Ovary (tissue), 7 donors: ENCODE measurements at regions not wholly inside any gene's neighbourhood (a gene's known extent, or its start where the extent isn't known, plus 50 kb on each side); places are given as distances from the start of the nearest gene placed in this dataset.

Source experiments
- DNase-seq, 5 donors: peaks; one replicate each; pipeline ENCODE4 v3.0.0-alpha.2; 2019 to 2020
- H3K27ac ChIP-seq, 2 donors: fragments of 200-600 bp; one replicate each; pipeline versions ENCODE4 v1.5.1 to v1.8.0; 2019 to 2022
- H3K27me3 ChIP-seq: fragments of 200-600 bp; one replicate; pipeline ENCODE4 v1.8.0; 2022
- H3K36me3 ChIP-seq: fragments of 200-600 bp; sonication (generic); one replicate; pipeline ENCODE4 v1.5.1; 2019
- H3K4me1 ChIP-seq: one replicate; pipeline ENCODE4 v1.8.1; 2013; ENCODE audit warnings: mild to moderate bottlenecking, moderate library complexity; ENCODE audit not compliant: insufficient read depth
- H3K4me3 ChIP-seq: fragments of 200-600 bp; sonication (generic); one replicate; pipeline ENCODE4 v1.5.1; 2017
- H3K9me3 ChIP-seq, 2 donors: fragments of 200-600 bp in 1 of 2; sonication (generic) in 1 of 2; one replicate each; pipeline versions ENCODE4 v1.5.1 to v1.8.1; 2013 to 2019; ENCODE audit warnings: mild to moderate bottlenecking in 1 of 2, moderate library complexity in 1 of 2
- CTCF ChIP-seq, 3 donors: fragments of 450-650 bp in 2 of 3; fragments of 200-600 bp in 1 of 3; IDR thresholded peaks; one replicate each; pipeline versions ENCODE4 v1.5.1 to v1.8.0; 2016 to 2022; ENCODE audit warnings: antibody characterized with exemption in 3 of 3, mild to moderate bottlenecking in 1 of 3
- EP300 ChIP-seq: sonication (generic); formaldehyde crosslinking; IDR thresholded peaks from one replicate; pipeline ENCODE4 v1.6.1; 2017; ENCODE audit warnings: antibody characterized with exemption
- POLR2A ChIP-seq: fragments of 450-650 bp; IDR thresholded peaks from one replicate; pipeline ENCODE4 v1.6.1; 2017; ENCODE audit warnings: antibody characterized with exemption, mild to moderate bottlenecking, moderate library complexity
- WGBS, 3 donors: extraction: QIAGEN DNeasy Blood & Tissue Kit in 1 of 3; methylation state at CpG; one replicate each; pipeline versions ENCODE4 v1.1.5 to v1.1.7; 2013 to 2017; 5-methylcytosine and 5-hydroxymethylcytosine counted together
- intact Hi-C, 4 donors: fragments of 100-400 bp; cut with DNase I; formaldehyde crosslinking; loops; one replicate each; pipeline versions ENCODE4 v1.11.0 to v1.15.1; 2022 to 2023
- donor health status: DM: no; HTN: no; CAD: no; lungs with moderate emphysema.
- donor health status: DM: no; HTN: no; CAD: no.
- donor health status: Bipolar disorder and iron deficiency.
- donor health status: DM: no; HTN: no; CAD: no.
- donor health status: DM: yes; HTN: yes; CAD: no.

- intact Hi-C loops = no loop called here
- H3K9me3 ChIP-seq = no peaks in the 10 kb centered on the region
- H3K27me3 ChIP-seq = no peaks in the 10 kb centered on the region
- no peaks in the 10 kb centered on the region for H3K4me1 ChIP-seq
- H3K36me3 ChIP-seq = no peaks in the 10 kb centered on the region
- no peak overlapping the region for H3K4me3 ChIP-seq
- H3K27ac ChIP-seq = no peak overlapping the region
- TF ChIP-seq POLR2A (no peak), EP300 (no peak), CTCF (IDR thresholded peaks at IDR 0.05) (no peak)
- DNase-seq = no peak
- WGBS, 3 donors = 5 to 21% (median 9%) methylated on average over 4 of the region's 4 CpGs
Observed at GRCh38 chr4:27271555-27271954, 410.9 kb downstream of the STIM2 start.

DNA sequence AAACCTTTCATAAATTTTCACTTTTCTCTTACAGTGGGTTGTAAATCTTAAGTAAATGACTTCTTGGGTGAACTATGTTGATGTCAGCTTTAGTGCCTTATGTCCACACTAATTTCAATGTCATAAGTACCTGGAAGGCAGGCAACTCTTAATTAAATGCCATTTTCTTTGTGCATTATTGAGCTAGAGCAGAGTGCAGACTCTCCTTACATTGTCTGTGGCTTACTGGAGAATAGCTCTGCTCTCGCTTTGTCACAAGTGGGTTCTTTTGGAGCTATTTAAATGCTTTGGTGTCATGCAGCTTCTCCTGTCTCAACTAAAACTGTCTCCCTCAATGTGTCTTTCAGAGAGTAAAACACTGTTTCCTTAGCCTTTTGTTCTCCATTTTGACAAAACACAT lies 411.6 kb downstream of the STIM2 start:
- H3K27me3 ChIP-seq = no peaks in the 10 kb centered on the region
- intact Hi-C loops = no loop called here
- H3K36me3 ChIP-seq = no peaks in the 10 kb centered on the region
- no peak overlapping the region for H3K4me3 ChIP-seq
- WGBS, 3 donors = 0% methylated on average over 1 of the region's 1 CpG
- H3K4me1 ChIP-seq = no peaks in the 10 kb centered on the region
- TF ChIP-seq CTCF (IDR thresholded peaks at IDR 0.05) (no peak), EP300 (no peak), POLR2A (no peak)
- H3K9me3 ChIP-seq = no peaks in the 10 kb centered on the region
- DNase-seq = no peak
- H3K27ac ChIP-seq = no peak overlapping the region

DNA sequence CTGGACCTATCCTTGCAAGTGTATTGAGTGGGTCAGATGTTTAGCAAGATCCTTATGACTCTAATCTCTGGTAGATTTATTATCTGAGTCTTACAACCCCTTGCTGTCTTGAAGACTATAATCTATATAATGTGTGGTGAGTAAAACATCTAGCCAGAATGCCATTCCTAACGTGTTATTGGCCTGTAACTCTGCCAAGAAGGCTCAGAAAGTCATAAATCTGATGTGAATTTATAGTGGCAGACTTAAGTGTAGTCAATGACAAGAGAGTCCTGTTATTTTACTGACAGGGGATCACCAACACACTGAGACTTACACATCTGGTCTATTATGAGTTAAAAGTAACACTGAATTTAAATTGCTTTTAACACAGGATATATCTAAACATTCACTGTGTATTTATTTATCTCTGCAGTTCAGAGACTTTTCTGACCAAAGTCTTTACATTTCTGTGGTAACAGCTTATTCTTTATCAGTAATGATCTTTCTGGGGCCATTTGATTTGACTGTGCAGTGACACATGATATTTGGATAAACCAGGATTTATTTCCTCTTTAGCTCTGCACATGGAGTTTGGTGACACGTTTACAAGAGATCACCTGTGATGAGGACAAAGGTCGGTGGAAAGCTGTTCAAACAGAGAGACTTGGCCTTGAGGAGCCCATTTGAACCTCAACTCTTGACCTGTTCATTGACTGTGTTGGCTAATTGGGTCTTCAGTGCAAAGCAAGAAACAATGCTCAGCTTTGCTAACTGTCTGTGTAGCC lies 415.8 kb downstream of the STIM2 start:
- 35 to 45% (median 38%) methylated on average over 3 of the region's 3 CpGs for WGBS, 3 donors
- Histone ChIP-seq H3K36me3 (no peaks in the 10 kb centered on the region), H3K4me3 (no peak overlapping the region), H3K27me3 (no peaks in the 10 kb centered on the region), H3K4me1 (no peaks in the 10 kb centered on the region), H3K9me3 (no peaks in the 10 kb centered on the region), H3K27ac (no peak overlapping the region)
- no peak for TF ChIP-seq POLR2A
- no peak for TF ChIP-seq CTCF (IDR thresholded peaks at IDR 0.05)
- TF ChIP-seq EP300 = no peak
- no peak for DNase-seq
- intact Hi-C loops = no loop called here

GRCh38 chr4:27278615-27279375 lies 418.2 kb downstream of the STIM2 start:
- TF ChIP-seq EP300 (no peak), POLR2A (no peak), CTCF (IDR thresholded peaks at IDR 0.05) (no peak)
- no peak overlapping the region for H3K4me3 ChIP-seq
- no peak overlapping the region for H3K27ac ChIP-seq
- H3K36me3 ChIP-seq = no peaks in the 10 kb centered on the region
- intact Hi-C loops = no loop called here
- no peaks in the 10 kb centered on the region for H3K27me3 ChIP-seq
- H3K4me1 ChIP-seq = no peaks in the 10 kb centered on the region
- no peaks in the 10 kb centered on the region for H3K9me3 ChIP-seq
- WGBS, 3 donors = 40 to 58% (median 54%) methylated on average over 5 of the region's 5 CpGs
- no peak for DNase-seq
